Osteoblast (primary cell): ENCODE measurements at regions not wholly inside any gene's neighbourhood (a gene's known extent, or its start where the extent isn't known, plus 50 kb on each side); places are given as distances from the start of the nearest gene placed in this dataset.

Experiments
- DNase-seq: peaks from one replicate; pipeline ENCODE4 v3.0.0; 2011; ENCODE audit warnings: low spot score, mixed read lengths; ENCODE audit not compliant: insufficient read length; ENCODE audit errors: missing footprints
- H2AFZ ChIP-seq: 2 replicates; pipeline ENCODE4 v1.6.0; 2011; ENCODE audit warnings: mild to moderate bottlenecking, low read length
- H3K27ac ChIP-seq: 2 replicates; pipeline ENCODE4 v1.5.1; 2011; ENCODE audit warnings: mild to moderate bottlenecking, low read depth, low read length, moderate library complexity
- H3K27me3 ChIP-seq: 2 replicates; pipeline ENCODE4 v1.6.0; 2012; ENCODE audit warnings: mild to moderate bottlenecking, control low read depth, inconsistent platforms, low read length, moderate library complexity; ENCODE audit not compliant: insufficient read depth
- H3K36me3 ChIP-seq: 2 replicates; pipeline ENCODE4 v1.5.1; 2011; ENCODE audit warnings: mild to moderate bottlenecking, low read length, control low read depth, moderate library complexity; ENCODE audit not compliant: insufficient read depth
- H3K4me1 ChIP-seq: 2 replicates; pipeline ENCODE4 v1.5.1; 2011; ENCODE audit warnings: mild to moderate bottlenecking, low read length, control low read depth, moderate library complexity; ENCODE audit not compliant: insufficient read depth
- H3K4me2 ChIP-seq: 2 replicates; pipeline ENCODE4 v1.6.0; 2011; ENCODE audit warnings: mild to moderate bottlenecking, low read length; ENCODE audit not compliant: insufficient read depth
- H3K4me3 ChIP-seq: fragments of 200-600 bp; sonication (generic); 3 replicates; pipeline ENCODE4 v1.5.1; 2012; ENCODE audit warnings: mild to moderate bottlenecking, low read length, inconsistent platforms; ENCODE audit not compliant: insufficient read depth
- H3K79me2 ChIP-seq: 2 replicates; pipeline ENCODE4 v1.6.0; 2012; ENCODE audit warnings: mild to moderate bottlenecking, low read length, control low read depth, inconsistent platforms; ENCODE audit not compliant: insufficient read depth
- H3K9me3 ChIP-seq: 2 replicates; pipeline ENCODE4 v1.5.1; 2011; ENCODE audit warnings: low read depth, low read length, control low read depth
- H4K20me1 ChIP-seq: 2 replicates; pipeline ENCODE4 v1.6.0; 2012; ENCODE audit warnings: mild to moderate bottlenecking, low read length, control low read depth; ENCODE audit not compliant: insufficient read depth
- TF ChIP-seq, protein P1 (sequence below): IDR thresholded peaks from 2 replicates; pipeline ENCODE4 v1.5.1; 2011; ENCODE audit warnings: mild to moderate bottlenecking, low read depth, low read length, moderate library complexity; ENCODE audit errors: extremely low read depth

DNA sequence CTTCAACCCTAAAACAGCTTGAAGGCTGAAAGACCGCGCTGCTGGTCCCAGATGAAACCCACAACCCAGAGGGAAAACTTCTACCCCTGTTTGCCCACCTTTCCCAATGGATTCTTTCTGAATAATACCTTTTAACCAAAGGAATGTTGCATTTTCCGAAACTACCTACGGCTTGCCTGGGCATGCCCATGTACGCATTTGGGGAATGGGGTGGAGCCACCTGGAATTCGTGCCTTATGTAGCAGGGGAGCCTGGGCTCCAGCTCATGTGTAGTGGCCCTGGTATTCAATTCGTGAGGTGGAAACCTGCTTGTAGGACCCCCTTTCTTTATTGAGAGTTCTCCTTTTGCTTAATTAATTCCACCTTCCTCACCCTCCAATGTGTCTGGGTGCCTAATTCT, 256.6 kb upstream of the RGS18 start:
- Histone ChIP-seq H3K27me3 (no peaks in the 10 kb centered on the region), H3K4me3 (no peak overlapping the region), H3K27ac (no peak overlapping the region), H4K20me1 (no peaks in the 10 kb centered on the region), H2AFZ (no peak overlapping the region), H3K9me3 (no peaks in the 10 kb centered on the region), H3K4me1 (no peaks in the 10 kb centered on the region), H3K4me2 (no peak overlapping the region), H3K36me3 (no peaks in the 10 kb centered on the region), H3K79me2 (no peaks in the 10 kb centered on the region)
- TF ChIP-seq, protein P1, sequence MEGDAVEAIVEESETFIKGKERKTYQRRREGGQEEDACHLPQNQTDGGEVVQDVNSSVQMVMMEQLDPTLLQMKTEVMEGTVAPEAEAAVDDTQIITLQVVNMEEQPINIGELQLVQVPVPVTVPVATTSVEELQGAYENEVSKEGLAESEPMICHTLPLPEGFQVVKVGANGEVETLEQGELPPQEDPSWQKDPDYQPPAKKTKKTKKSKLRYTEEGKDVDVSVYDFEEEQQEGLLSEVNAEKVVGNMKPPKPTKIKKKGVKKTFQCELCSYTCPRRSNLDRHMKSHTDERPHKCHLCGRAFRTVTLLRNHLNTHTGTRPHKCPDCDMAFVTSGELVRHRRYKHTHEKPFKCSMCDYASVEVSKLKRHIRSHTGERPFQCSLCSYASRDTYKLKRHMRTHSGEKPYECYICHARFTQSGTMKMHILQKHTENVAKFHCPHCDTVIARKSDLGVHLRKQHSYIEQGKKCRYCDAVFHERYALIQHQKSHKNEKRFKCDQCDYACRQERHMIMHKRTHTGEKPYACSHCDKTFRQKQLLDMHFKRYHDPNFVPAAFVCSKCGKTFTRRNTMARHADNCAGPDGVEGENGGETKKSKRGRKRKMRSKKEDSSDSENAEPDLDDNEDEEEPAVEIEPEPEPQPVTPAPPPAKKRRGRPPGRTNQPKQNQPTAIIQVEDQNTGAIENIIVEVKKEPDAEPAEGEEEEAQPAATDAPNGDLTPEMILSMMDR: no peak
- DNase-seq: no peak

GRCh38 chr1:191904991-191905390, 253.3 kb upstream of the RGS18 start:
- Histone ChIP-seq H3K9me3 (no peaks in the 10 kb centered on the region), H2AFZ (no peak overlapping the region), H3K79me2 (no peaks in the 10 kb centered on the region), H3K4me3 (no peak overlapping the region), H3K36me3 (no peaks in the 10 kb centered on the region), H3K4me2 (no peak overlapping the region), H3K4me1 (no peaks in the 10 kb centered on the region), H3K27me3 (no peaks in the 10 kb centered on the region), H4K20me1 (no peaks in the 10 kb centered on the region), H3K27ac (no peak overlapping the region)
- TF ChIP-seq, protein P1: no peak
- no peak for DNase-seq

GRCh38 chr1:191905781-191906180, 252.5 kb upstream of the RGS18 start:
- H3K27me3 ChIP-seq: no peaks in the 10 kb centered on the region
- H4K20me1 ChIP-seq: no peaks in the 10 kb centered on the region
- H2AFZ ChIP-seq: no peak overlapping the region
- DNase-seq: no peak
- no peak overlapping the region for H3K27ac ChIP-seq
- H3K79me2 ChIP-seq: no peaks in the 10 kb centered on the region
- H3K9me3 ChIP-seq: no peaks in the 10 kb centered on the region
- TF ChIP-seq, protein P1: no peak
- H3K4me3 ChIP-seq: no peak overlapping the region
- H3K4me1 ChIP-seq: no peaks in the 10 kb centered on the region
- no peak overlapping the region for H3K4me2 ChIP-seq
- H3K36me3 ChIP-seq: no peaks in the 10 kb centered on the region

DNA sequence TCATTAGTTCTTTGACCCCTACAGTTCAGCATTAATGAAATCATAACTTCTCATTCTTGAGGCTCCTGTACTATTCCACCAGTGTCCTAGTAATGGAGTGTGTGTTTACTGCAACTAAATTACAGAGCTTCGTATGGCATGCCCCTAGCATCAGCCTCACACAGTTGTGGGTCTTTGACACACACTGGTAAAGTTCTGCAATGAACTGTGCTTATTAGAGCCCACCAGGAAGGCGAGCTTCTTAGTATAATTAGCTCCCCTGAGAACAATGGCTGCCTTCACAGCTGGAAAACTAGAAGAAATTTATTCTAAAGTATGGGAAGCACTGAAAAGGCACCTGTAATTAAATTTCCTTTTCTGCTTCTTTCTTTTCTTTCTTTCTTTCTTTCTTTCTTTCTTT, 251.1 kb upstream of the RGS18 start:
- Histone ChIP-seq H3K9me3 (no peaks in the 10 kb centered on the region), H3K4me2 (no peak overlapping the region), H3K4me1 (no peaks in the 10 kb centered on the region)

More for the DNA sequence above, 251.1 kb upstream of the RGS18 start:
- no peaks in the 10 kb centered on the region for H3K36me3 ChIP-seq
- H3K79me2 ChIP-seq: no peaks in the 10 kb centered on the region
- H3K27me3 ChIP-seq: no peaks in the 10 kb centered on the region
- DNase-seq: no peak
- H3K4me3 ChIP-seq: no peak overlapping the region
- TF ChIP-seq, protein P1: no peak
- H4K20me1 ChIP-seq: no peaks in the 10 kb centered on the region
- no peak overlapping the region for H3K27ac ChIP-seq
- H2AFZ ChIP-seq: no peak overlapping the region
